ENCODE measurements at regions not wholly inside any gene's neighbourhood (a gene's known extent, or its start where the extent isn't known, plus 50 kb on each side); places are given as distances from the start of the nearest gene placed in this dataset.

DNA sequence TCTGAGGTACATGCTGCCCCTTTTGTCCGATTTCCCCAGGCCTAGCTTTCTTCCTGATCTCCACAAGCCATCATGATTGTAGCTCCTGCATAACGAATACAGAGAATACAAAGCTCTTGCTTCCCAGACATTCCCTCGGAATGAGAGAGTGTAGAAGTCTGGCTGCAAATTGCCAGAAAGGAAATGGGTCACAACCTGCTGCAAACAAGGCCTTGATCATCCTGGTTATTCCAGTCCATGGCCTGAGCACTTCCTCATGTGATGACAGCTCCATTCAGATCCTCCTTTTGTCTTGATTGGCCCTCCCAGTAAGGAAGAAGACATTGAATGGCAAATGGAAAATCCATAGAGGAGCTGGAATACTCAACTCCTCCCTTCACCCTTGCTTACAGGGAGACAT, 136.0 kb upstream of the ADRA1B start:
- Histone ChIP-seq H3K9ac (replicated peaks; ENCODE audit: extremely low read depth, insufficient read depth, low read length) (no peak overlapping the region), H3K79me2 (ENCODE audit: control insufficient read depth, insufficient read depth, low read length) (no peaks in the 10 kb centered on the region), H3K36me3 (ENCODE audit: control insufficient read depth in 2 of 2, extremely low read depth in 1 of 2, insufficient read depth in 2 of 2, low read length in 2 of 2) (no peaks in the 10 kb centered on the region), H3K27me3 (ENCODE audit: control insufficient read depth in 2 of 2, insufficient read depth in 2 of 2, low read length in 2 of 2) (no peaks in the 10 kb centered on the region), H3K27ac (ENCODE audit: insufficient read depth, low read depth, low read length) (no peak overlapping the region), H3K4me1 (ENCODE audit: control insufficient read depth, extremely low read depth, insufficient read depth, low read length) (no peaks in the 10 kb centered on the region), H3K4me3 (replicated peaks in 1 of 3; ENCODE audit: insufficient read depth in 1 of 3, low read depth in 1 of 3, low read length in 3 of 3) (no peak overlapping the region), H4K20me1 (replicated peaks; ENCODE audit: control insufficient read depth, extremely low read depth, insufficient read depth, low read length) (no peaks in the 10 kb centered on the region), H3K9me3 (replicated peaks; ENCODE audit: control insufficient read depth, insufficient read depth, low read length) (no peaks in the 10 kb centered on the region), H3K4me2 (ENCODE audit: insufficient read depth, low read length) (no peak overlapping the region), H2AFZ (ENCODE audit: low read depth, low read length) (no peak overlapping the region), H3K9me1 (replicated peaks; ENCODE audit: control insufficient read depth, extremely low read depth, insufficient read depth, low read length) (no peaks in the 10 kb centered on the region)
- DNase-seq (ENCODE audit: low read depth, low spot score), result no peak
- intact Hi-C loops (cut with micrococcal nuclease) (no loop called here), dilution Hi-C loops (cut with MboI; ENCODE audit: extremely low pct_ligation_motif_present, low sequenced_read_pairs) (no loop called here)
- ChIA-PET CTCF (no interaction called here), POLR2A (no interaction called here)
- no peak for FAIRE-seq
- no TSS peak for BruUV-seq (replicated peaks)
- TF ChIP-seq CTCF (IDR thresholded peaks at IDR 0.05; ENCODE audit: extremely low read depth in 1 of 2, insufficient read depth in 1 of 2, low read depth in 1 of 2, low read length in 2 of 2) (no peak), FOS (IDR thresholded peaks at IDR 0.05; ENCODE audit: borderline replicate concordance, insufficient read depth, low read length) (no peak), GATA2 (IDR thresholded peaks at IDR 0.05; ENCODE audit: insufficient read depth, insufficient read length, low read depth, low read length) (no peak), MAX (IDR thresholded peaks at IDR 0.05; ENCODE audit: insufficient read depth, insufficient read length) (no peak), JUN (IDR thresholded peaks at IDR 0.05; ENCODE audit: borderline replicate concordance, insufficient read depth, insufficient read length, low read depth) (no peak), POLR2A (IDR thresholded peaks at IDR 0.05; ENCODE audit: low read depth, low read length) (no peak), POLR2AphosphoS5 (IDR thresholded peaks at IDR 0.05; ENCODE audit: insufficient read depth, low read depth, low read length) (no peak), MYC (IDR thresholded peaks at IDR 0.05; ENCODE audit: low read depth, low read length) (no peak), EZH2 (IDR thresholded peaks at IDR 0.05; ENCODE audit: borderline replicate concordance, low read depth, low read length, severe bottlenecking) (no peak)
